OCI-LY3 (cell line): ENCODE measurements at regions not wholly inside any gene's neighbourhood (a gene's known extent, or its start where the extent isn't known, plus 50 kb on each side); places are given as distances from the start of the nearest gene placed in this dataset.

ENCODE experiments used
- CTCF ChIP-seq: fragments of 200-600, 300-600 bp; sonication (generic); IDR thresholded peaks from 2 replicates; pipeline ENCODE4 v1.5.1; 2014; ENCODE audit warnings: antibody characterized with exemption, low read length, low read depth
- EZH2phosphoT487 ChIP-seq: fragments of 200-600 bp; shearing (Covaris generic); IDR thresholded peaks from 2 replicates; pipeline ENCODE4 v1.6.1; 2018; ENCODE audit warnings: antibody characterized with exemption, mixed run types, low read depth

DNA sequence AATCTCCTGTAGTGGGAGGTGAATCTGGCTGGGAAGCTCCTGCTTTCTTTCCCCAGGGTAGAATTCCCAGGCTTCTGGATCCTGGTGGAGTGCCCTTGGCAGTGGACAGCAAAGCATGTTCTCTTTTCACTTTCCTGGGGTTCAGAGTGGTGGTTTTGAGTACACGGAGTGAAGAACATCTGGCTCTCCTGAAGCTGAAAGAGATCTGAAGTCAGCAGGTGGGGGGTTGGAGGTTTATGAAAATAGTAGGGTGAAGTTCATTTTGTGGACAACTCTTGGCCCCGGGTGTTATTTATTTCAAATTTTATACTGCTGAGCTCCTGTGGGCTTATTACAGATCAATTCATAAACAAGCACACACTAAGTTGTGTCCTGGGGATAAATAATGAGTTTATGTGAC lies 497.3 kb downstream of the KLF5 start:
- TF ChIP-seq EZH2phosphoT487 (no peak), CTCF (no peak)
